CD4-positive, alpha-beta T cell (primary cell): ENCODE measurements at regions not wholly inside any gene's neighbourhood (a gene's known extent, or its start where the extent isn't known, plus 50 kb on each side); places are given as distances from the start of the nearest gene placed in this dataset.

Source experiments
- ATAC-seq: fragments of 200-7000 bp; cut with Tn5 transposase; one replicate; pipeline ENCODE4 v1.10.0; 2022; ENCODE audit warnings: mild to moderate bottlenecking; ENCODE audit not compliant: poor library complexity
- CTCF ChIA-PET: fragments of 350-600 bp; sonication (Branson Sonifier 250); formaldehyde crosslinking; loops from one replicate; lab custom pipeline; 2021; ENCODE audit warnings: antibody characterized with exemption, inconsistent platforms; lab: Charles Lee
- POLR2A ChIA-PET: fragments of 350-600 bp; sonication (Branson Sonifier 250); formaldehyde crosslinking; loops from one replicate; lab custom pipeline; 2021; ENCODE audit warnings: antibody characterized with exemption, inconsistent platforms; lab: Charles Lee
- DNase-seq, 14 experiments: peaks; one replicate each; pipeline ENCODE4 v3.0.0-alpha.2; 2013 to 2020; ENCODE audit warnings: mixed read lengths in 2 of 14
- H3K27ac ChIP-seq, 2 donors: one replicate each; pipeline versions ENCODE4 v1.5.1 to v1.7.0; 2013; ENCODE audit warnings: low read length in 2 of 2, low read depth in 1 of 2, mild to moderate bottlenecking in 1 of 2
- H3K27me3 ChIP-seq, 2 experiments: 1 replicate in 1 of 2; 2 replicates in 1 of 2; pipeline versions ENCODE4 v1.6.1 to v1.7.0; 2013; ENCODE audit warnings: low read length in 2 of 2, control low read depth in 1 of 2, mild to moderate bottlenecking in 1 of 2, moderate library complexity in 1 of 2; ENCODE audit not compliant: insufficient read depth in 2 of 2, control insufficient read depth in 1 of 2
- H3K36me3 ChIP-seq: one replicate; pipeline ENCODE4 v1.6.1; 2013; ENCODE audit warnings: low read length, control low read depth; ENCODE audit not compliant: insufficient read depth
- H3K4me1 ChIP-seq: one replicate; pipeline ENCODE4 v1.6.1; 2013; ENCODE audit warnings: low read length, control low read depth; ENCODE audit not compliant: insufficient read depth
- H3K4me3 ChIP-seq: one replicate; pipeline ENCODE4 v1.5.1; 2013; ENCODE audit warnings: mild to moderate bottlenecking, low read length, moderate library complexity
- H3K9me3 ChIP-seq, 2 experiments: 1 replicate in 1 of 2; 2 replicates in 1 of 2; pipeline versions ENCODE4 v1.6.1 to v1.7.0; 2013; ENCODE audit warnings: low read length in 2 of 2, mild to moderate bottlenecking in 2 of 2, control low read depth in 1 of 2, moderate library complexity in 1 of 2; ENCODE audit not compliant: control insufficient read depth in 1 of 2, insufficient read depth in 1 of 2
- H3K27ac Mint-ChIP-seq: one replicate; pipeline ENCODE4 v1.8.0; 2020; ENCODE audit warnings: mixed read lengths
- H3K27me3 Mint-ChIP-seq: one replicate; pipeline ENCODE4 v1.8.0; 2021; ENCODE audit warnings: mixed read lengths
- H3K36me3 Mint-ChIP-seq: one replicate; pipeline ENCODE4 v1.8.0; 2021; ENCODE audit warnings: low read depth, mixed read lengths
- H3K4me1 Mint-ChIP-seq: one replicate; pipeline ENCODE4 v1.8.0; 2021; ENCODE audit warnings: low read depth, mixed read lengths
- H3K4me3 Mint-ChIP-seq: one replicate; pipeline ENCODE4 v1.8.0; 2020; ENCODE audit warnings: mild to moderate bottlenecking, mixed read lengths
- H3K9me3 Mint-ChIP-seq: one replicate; pipeline ENCODE4 v1.8.0; 2020; ENCODE audit warnings: mixed read lengths
- intact Hi-C, 2 experiments: fragments of 100-400 bp; cut with DNase I in 1 of 2; cut with micrococcal nuclease in 1 of 2; formaldehyde crosslinking; loops; one replicate each; pipeline versions ENCODE4 v1.15.1 to v1.9.0; 2023 to 2025; cut with DNase I, micrococcal nuclease
- TF ChIP-seq, protein P1 (sequence below): fragments of 200-600 bp; IDR thresholded peaks from one replicate; pipeline ENCODE4 v1.8.0; 2022; ENCODE audit warnings: antibody characterized with exemption, mild to moderate bottlenecking

DNA sequence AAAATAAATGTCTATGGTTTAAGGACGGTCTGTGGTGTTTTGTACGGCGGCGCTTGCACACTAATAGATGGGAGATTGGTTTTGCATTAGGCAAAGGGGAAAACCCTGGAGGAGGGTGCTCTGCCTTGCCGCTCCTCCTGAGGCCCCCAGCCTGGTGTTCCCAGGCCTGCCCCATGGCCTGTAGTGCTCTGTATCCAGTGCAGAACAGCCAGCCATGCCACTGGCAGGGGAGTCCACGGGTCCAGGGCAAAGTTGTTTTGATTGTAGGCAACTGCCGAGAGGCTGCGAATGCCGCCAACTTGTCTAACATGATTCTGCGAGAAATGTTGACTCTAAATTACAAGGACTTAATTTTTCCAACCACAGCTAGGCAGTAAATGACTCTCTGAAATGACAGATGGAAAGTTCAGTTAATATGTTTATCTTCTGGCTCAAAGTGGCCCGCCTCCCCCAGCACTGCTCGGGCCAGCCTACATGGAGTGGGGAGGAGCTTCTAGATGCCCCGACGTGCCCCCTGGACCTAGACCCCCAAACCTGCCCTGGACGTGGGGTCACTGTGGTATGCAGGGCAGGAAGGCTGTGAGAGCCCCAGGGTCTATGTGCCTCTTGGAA is 104.6 kb upstream of the GDF10 start:
- H3K4me3 Mint-ChIP-seq = no peak overlapping the region
- Histone ChIP-seq H3K4me3 (no peak overlapping the region), H3K4me1 (peaks cover 12% of the 10 kb centered on the region), H3K9me3 (peaks cover 0 to 4% of the 10 kb centered on the region in 2 experiments), H3K36me3 (no peaks in the 10 kb centered on the region), H3K27me3 (no peaks in the 10 kb centered on the region), H3K27ac (no peak overlapping the region)
- H3K36me3 Mint-ChIP-seq = no peaks in the 10 kb centered on the region
- H3K9me3 Mint-ChIP-seq = no peaks in the 10 kb centered on the region
- TF ChIP-seq, protein P1, sequence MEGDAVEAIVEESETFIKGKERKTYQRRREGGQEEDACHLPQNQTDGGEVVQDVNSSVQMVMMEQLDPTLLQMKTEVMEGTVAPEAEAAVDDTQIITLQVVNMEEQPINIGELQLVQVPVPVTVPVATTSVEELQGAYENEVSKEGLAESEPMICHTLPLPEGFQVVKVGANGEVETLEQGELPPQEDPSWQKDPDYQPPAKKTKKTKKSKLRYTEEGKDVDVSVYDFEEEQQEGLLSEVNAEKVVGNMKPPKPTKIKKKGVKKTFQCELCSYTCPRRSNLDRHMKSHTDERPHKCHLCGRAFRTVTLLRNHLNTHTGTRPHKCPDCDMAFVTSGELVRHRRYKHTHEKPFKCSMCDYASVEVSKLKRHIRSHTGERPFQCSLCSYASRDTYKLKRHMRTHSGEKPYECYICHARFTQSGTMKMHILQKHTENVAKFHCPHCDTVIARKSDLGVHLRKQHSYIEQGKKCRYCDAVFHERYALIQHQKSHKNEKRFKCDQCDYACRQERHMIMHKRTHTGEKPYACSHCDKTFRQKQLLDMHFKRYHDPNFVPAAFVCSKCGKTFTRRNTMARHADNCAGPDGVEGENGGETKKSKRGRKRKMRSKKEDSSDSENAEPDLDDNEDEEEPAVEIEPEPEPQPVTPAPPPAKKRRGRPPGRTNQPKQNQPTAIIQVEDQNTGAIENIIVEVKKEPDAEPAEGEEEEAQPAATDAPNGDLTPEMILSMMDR = no peak
- DNase-seq (no peak), ATAC-seq (no peak)
- H3K27me3 Mint-ChIP-seq = no peaks in the 10 kb centered on the region
- ChIA-PET POLR2A (no interaction called here), CTCF (no interaction called here)
- H3K27ac Mint-ChIP-seq = no peak overlapping the region
- intact Hi-C loops = no loop called here
- H3K4me1 Mint-ChIP-seq = peaks cover 18% of the 10 kb centered on the region

DNA sequence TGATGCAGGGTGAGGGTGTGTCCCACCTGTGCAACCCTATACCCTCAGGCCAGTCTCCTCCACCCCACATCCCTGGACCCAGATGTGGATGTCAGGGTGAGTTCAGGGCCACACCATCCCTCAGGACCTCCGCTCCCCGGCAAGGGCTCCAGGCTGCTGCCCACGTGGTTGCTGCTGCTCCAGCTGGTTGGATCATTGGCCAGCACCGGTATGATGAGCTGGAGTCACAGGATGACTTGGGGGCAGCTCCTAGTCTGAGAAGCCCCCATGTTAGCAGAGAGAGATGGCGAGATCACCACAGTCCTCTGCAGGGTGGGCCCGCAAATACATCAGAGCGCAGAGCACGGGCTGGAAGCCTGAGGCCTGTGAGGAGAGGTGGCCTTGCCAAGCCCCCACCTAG is 103.3 kb upstream of the GDF10 start:
- peaks cover 16% of the 10 kb centered on the region for H3K4me1 Mint-ChIP-seq
- CTCF ChIA-PET = no interaction called here
- POLR2A ChIA-PET = no interaction called here
- intact Hi-C loops = no loop called here
- no peak for DNase-seq
- Histone ChIP-seq H3K27me3 (no peaks in the 10 kb centered on the region), H3K27ac (no peak overlapping the region), H3K9me3 (peaks cover 0 to 4% of the 10 kb centered on the region in 2 experiments), H3K4me3 (no peak overlapping the region), H3K4me1 (peaks cover 12% of the 10 kb centered on the region), H3K36me3 (no peaks in the 10 kb centered on the region)
- no peak overlapping the region for H3K27ac Mint-ChIP-seq
- H3K27me3 Mint-ChIP-seq = no peaks in the 10 kb centered on the region
- H3K36me3 Mint-ChIP-seq = no peaks in the 10 kb centered on the region
- TF ChIP-seq, protein P1 = no peak
- no peak overlapping the region for H3K4me3 Mint-ChIP-seq
- H3K9me3 Mint-ChIP-seq = peaks cover 2% of the 10 kb centered on the region
- ATAC-seq = no peak

DNA sequence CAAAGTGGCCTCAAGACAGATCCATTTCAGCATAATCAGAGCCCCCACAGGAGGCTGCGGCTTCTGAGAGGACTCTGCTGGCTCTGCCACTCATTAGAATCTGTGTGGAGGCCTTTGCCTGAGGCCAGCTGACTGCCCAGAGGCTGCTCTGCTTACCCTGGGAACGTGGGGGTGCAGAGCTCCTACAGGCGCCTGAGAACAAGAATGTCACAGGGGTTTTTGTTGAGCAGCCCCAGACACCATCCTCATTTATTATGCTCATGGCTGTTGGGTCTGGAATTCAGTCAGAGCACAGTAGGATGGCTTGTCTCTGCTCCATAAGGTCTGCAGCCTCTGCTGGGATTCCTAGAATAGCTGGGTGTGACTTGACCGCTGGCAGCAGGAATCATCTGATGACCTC is 101.8 kb upstream of the GDF10 start:
- intact Hi-C loops = no loop called here
- Histone ChIP-seq H3K4me3 (no peak overlapping the region), H3K4me1 (peaks cover 12% of the 10 kb centered on the region), H3K36me3 (no peaks in the 10 kb centered on the region), H3K27me3 (no peaks in the 10 kb centered on the region), H3K9me3 (peaks cover 0 to 4% of the 10 kb centered on the region in 2 experiments), H3K27ac (no peak overlapping the region)
- TF ChIP-seq, protein P1 = no peak
- no peak for DNase-seq
- Mint-ChIP-seq H3K27ac (no peak overlapping the region), H3K36me3 (no peaks in the 10 kb centered on the region), H3K9me3 (peaks cover 2% of the 10 kb centered on the region), H3K4me3 (no peak overlapping the region), H3K4me1 (peaks cover 13% of the 10 kb centered on the region), H3K27me3 (no peaks in the 10 kb centered on the region)
- ATAC-seq = no peak
- CTCF ChIA-PET = no interaction called here
- POLR2A ChIA-PET = no interaction called here
